HG03565 (cell line): ENCODE measurements at regions not wholly inside any gene's neighbourhood (a gene's known extent, or its start where the extent isn't known, plus 50 kb on each side); places are given as distances from the start of the nearest gene placed in this dataset.

Source experiments
- ATAC-seq: cut with Tn5 transposase; IDR thresholded peaks from one replicate; pipeline ENCODE4 v1.9.1; 2021; ENCODE audit warnings: mild to moderate bottlenecking, moderate library complexity; ENCODE audit not compliant: unreplicated experiment

DNA sequence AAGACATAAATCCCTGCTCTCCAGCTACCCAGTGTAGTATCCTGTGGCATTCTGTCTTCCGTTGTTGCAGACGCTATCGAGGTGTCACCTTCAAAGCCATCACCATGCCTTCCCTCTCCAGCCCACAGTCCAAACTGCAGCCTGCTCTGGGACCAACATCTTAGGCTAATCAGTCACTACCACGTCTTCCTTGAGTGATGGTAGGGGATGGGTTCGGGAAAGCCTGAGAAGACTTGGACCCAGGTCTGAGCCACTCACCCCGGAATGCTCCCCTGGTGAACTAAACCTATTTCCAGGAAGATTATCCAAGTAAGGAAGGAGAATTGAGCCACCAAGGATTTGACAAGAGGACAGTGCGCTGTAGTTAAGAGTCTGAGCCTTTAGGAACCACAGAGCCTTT, 52.9 kb upstream of the IRX1 start:
- no peak for ATAC-seq

DNA sequence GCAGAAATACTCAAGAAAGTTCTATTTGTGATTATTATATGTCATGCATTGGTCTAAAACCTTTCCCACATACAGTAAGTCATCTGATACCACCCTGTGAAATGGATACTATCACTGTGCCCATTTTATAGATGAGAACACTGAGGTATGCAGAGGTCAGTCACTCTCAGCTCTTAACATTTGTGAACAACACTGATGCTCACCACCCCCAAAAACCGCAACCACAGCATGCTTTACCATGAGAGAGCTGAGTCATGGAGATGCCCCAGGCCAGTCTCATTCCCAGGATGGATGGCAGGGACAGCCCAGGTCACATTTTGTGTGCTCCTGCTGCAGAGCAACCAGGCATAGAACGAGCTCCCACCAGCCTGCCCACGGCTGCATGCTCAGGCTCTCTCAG, 53.5 kb upstream of the IRX1 start:
- ATAC-seq, result no peak

DNA sequence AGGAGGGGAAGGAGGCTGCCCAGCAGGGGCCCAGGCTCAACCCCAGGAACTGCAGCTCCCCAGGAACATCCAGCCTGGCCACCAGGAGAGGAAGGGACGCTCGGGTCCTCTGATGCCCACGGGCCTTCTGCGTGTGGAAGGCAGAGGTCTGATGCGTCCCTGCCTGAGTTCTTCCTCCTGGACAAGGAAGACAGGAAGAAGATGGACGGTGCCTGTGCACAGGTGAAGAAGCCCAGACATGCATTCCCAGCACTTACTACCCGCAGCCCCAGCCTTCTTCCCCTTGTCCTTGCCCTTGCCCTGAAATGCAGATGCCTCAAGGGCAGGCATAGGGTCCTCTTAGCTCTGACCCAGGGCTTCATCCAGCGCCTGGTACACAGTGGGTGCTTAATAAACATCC, 56.7 kb upstream of the IRX1 start:
- no peak for ATAC-seq

DNA sequence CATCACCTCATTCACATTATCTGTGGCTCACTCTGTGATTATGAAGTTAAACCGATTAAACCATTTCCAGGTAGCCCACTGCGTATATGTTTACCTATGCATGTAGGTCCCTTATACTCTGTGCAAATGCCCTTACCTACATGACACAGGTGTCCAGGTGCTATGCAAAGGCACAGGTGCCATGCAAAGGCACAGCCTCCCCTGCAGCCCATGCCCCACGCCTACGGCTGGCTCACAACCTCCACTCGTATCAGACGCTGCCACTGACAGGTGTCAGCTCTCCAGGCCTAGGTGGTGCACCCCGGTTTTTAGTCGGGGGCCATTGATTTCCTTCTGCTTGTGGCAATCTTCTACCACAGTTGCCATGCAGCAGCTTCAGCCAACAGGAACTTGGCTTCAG, 57.7 kb upstream of the IRX1 start:
- no peak for ATAC-seq

DNA sequence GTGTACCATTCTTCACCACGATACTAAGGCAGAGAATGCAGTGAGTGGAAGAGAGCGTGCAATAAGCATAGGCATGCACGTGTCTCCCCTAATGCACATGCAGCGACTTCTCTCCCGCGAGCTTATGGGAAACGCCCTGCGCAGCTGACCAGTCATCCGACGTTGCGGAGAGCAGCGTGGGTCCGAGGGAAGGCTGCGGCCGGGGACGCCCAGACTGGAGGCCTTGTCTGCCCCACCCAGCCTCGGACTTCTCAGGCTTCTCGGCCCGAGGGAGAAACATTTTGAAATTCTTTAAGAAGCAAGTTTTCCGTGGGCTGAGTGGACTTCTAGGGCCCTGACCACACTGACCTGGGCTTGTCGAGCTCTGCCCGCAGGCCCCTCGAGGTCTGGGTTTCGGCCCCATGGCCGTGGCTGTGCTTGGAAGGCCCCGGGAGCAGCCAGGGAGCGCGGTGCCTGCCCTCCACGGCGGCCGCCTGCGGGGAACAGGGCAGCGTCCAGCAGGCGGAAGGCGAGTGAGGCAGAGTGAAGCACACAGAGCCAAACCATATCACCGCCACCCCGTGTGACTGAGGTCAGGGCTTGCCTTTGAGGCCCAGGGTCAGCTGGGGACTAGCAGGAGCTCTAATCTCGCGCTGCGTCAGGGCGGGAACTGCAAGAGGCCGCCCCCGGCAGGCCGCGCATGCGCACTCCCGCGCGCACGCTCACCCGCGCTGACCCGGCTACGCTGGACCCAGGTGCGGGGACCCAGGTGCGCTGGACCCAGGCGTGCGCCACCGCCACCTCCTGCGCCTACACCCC, 60.0 kb upstream of the IRX1 start:
- ATAC-seq, result no peak

DNA sequence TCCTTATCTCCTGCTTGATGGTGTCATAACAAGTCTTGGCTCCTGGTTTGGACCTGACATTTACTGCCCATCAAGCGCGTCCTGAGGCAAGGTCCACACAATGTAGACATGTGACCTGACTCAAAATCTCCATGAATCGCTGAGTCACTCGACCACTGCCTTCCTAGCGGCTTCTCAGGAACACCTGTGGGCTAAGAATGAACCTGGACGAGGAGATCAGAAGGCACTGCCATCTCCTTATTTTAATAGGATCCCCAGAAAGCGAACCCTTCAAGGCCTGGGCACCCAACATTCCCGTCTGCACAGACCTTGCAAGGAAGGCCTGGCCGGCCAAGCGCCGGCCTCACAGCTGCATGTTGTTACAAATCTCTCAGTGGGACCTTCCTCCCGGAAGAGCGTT, 60.6 kb upstream of the IRX1 start:
- ATAC-seq, result no peak

DNA sequence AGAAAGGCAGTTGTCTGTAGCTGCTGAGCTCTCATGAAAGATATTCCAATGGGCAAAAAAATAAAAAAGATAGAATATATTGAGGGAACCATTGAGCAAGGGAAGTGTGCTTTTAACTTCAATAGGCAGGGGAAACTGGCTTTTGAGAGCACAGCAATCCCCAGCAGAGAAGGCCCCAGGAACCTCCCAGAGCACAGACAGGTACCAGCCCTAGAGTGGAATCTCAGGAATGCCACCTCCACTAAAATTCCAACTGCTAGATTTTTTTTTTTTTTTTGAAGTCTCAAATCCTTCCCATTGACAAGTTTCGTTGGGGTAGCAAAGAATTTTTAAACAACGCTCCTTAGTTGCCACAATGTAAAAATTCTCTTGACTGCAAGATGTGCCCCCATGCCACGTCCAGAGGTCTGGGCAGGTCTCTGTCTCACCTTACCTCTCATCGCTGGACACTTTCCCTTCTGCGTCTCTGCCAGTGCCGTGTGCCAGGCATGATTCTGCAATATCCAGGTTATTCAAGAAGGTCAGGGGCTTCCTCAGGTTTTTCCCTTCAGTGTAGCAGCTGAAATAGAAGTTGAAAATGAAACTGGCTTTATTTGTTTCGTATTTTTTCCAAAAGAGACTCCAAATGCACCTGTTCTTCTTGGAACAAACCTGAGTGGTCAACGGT, 64.2 kb upstream of the IRX1 start:
- no peak for ATAC-seq

DNA sequence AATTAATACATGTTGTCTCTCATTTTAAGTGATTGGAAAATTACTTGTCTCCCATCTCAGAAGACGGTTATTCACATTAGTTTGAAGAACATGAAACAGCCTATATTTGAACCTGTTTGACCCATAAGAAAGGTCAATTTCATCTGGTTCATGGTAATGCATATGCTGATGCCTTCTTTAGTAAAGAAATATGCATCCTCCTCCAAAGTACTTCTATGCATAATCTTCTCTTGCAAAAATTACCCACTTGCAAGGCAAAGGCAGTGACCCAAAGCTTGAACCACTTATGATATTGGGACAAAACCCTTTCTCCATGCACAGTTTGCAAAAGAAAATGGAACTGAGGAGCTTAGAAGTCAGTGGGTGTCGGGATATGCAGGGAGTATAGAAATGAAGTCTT, 65.4 kb upstream of the IRX1 start:
- ATAC-seq, result no peak

DNA sequence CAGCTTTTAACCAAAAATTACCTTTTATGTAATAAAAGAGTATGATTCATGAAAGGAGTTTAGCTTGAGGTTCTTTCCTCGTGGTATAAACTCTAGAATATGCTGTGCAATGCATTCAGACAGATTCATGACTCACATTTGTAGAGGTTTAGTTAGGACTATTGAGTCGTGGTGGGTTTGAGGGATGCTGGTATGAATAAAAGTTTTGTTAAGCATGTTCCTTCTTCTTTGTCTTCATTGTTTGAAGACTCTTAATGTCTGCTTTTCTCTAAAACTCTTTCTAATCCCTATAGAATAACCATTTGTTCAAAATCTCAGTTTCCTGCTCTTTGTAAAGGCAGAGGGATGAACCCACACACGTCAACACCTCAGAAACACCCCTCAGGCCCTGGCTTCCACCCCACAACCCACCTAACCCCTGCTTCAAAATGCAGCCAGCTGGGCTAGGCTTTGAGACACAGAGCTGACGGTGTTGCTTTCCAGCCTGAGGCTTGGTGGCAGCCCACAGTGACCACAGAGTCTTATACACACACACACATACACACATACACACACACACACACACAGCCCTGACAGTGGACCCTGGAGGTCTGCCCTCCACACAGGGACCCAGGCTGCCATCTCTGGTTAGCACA, 69.0 kb upstream of the IRX1 start:
- ATAC-seq, result no peak

DNA sequence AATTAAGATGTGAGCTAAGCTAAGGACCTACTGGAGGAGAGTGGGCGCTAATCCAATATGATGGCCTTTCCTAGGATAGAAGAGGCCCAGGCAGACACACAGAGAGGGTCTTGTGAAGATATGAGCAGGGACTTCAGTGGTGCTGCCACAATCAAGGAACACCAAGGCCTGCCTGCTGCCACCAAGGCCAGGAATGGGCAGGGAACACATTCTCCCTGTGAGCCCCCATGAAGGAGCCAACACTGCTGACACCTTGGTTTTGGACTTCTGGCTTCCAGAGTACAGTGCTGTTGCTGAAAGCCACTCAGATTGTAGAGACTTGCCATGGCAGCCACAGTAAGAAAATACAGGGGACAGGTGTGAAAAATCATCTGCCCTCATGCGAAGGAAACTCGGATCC, 73.1 kb upstream of the IRX1 start:
- ATAC-seq, result no peak

DNA sequence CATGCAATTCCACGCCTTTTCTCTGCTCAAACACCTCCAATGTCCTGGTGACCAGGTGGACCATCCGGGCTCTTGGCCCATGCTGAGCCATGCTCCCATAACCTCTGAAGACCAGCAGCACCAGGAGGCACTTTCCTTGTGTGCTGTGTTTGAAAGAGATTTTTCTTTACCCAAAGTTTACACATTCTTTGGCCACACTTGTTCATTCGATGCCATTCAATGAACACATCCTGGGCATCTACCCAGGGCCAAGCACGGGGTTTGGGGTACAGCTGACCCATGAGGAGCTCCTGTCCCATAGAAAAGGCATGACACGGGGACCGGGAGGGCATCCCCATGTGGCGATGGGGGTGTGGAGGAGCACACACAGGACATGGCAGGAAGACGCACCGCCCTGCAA, 77.1 kb upstream of the IRX1 start:
- no peak for ATAC-seq

DNA sequence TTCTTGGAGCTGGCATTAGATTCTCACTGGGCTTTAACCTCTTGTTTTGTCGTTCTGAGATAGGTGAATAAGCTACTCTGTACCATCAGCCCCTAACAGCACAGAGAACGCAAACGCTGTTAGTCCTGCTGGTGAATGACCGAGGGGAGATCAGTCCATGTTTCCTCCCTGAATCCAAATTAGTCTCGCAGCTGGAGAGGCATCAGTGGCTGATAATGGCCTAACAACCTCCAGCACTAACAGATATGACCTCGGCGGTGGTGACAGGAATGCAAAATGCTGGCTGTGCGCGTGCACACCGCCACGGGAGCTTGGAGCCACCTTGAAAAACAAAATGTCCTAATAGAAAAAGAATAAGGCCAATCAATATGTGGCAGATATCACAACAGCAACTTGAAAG, 77.6 kb upstream of the IRX1 start:
- no peak for ATAC-seq

DNA sequence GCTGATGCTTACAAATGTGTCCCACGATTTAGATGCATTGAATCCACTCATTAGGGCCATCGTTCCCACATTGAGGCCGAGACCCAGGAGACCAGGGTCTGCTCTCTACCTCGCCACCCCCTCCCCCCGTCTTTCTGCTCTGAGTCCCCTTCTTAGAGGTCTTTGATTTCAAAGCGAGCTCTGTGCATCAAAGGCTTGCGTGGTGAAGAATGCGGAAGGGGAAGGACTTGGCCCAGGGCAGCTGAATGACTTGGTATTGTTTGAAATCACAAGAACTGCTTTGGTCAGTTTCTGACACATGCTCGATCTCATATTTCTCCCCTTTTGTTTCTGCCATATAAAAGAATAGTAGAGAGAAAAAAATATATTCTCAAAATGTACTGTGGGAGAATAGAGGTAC, 78.3 kb upstream of the IRX1 start:
- no peak for ATAC-seq

DNA sequence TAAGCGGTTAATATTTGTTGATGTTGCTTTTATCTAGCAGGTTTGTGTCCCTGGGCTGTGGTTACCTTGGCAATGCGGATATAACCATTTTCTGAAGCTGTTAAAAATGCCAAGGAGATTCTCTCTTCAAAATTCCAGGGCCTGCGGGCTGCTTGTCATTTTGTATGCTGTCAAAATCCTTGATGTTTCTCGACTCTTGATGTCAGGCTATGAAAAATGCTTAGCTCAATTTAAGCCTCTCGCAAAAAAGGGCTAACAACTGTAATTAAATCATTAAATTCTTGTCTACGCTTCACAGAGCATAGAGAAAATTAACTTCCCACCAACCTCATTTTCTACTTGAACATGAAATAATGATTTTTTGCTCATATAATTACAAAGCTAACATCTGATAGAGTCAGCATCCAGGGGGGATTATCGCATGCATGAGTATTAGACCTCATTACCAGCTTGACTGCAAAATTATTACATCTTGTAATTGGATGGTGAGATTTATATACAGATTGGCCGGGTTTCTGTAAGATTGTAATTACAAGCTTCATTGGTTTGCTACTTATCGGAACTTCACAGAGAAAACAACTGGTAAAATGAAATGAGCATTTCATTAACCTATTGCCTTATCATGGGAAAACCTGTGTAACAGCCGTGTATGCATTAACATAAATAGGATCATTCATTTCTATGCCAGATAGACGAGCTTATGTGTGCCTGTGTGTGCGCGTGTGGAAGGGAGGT, 83.1 kb upstream of the IRX1 start:
- no peak for ATAC-seq

DNA sequence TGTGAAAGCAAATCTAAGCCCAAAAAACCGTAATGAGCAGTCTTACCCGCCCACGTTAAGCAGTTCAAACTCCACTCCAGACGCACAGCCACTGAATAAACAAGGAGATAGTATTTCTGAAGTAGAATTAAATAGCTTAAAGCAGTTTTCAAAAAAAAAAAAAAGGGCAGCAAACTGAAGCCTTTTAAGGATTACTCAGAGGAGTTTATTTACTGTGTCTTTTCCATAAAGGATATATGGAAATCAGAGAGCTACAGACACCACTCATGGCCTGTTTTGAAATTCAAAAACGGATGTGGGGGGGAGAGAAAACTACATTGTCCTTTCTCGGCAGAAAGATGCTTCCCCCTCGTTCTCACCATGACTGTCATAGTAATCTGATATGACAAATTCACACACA, 83.7 kb upstream of the IRX1 start:
- ATAC-seq, result no peak

DNA sequence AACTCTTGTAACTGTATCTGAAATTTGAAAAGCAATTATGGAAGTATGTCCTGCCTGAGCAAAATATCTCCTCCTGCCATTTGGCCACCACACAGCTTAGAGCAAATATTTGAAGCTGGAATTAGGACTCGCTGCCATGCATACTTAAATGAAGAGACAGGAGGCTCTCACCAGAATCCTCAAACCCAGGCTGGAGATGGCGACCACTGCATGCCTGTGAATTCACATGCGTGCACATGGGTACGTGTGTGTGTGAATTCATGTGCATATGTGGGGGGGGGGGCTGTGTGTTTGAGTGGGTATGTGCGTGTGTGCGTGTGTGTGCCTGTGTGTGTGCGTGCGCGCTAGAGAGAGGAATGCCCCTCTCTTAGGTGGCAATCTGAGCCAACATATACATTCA, 84.1 kb upstream of the IRX1 start:
- no peak for ATAC-seq

DNA sequence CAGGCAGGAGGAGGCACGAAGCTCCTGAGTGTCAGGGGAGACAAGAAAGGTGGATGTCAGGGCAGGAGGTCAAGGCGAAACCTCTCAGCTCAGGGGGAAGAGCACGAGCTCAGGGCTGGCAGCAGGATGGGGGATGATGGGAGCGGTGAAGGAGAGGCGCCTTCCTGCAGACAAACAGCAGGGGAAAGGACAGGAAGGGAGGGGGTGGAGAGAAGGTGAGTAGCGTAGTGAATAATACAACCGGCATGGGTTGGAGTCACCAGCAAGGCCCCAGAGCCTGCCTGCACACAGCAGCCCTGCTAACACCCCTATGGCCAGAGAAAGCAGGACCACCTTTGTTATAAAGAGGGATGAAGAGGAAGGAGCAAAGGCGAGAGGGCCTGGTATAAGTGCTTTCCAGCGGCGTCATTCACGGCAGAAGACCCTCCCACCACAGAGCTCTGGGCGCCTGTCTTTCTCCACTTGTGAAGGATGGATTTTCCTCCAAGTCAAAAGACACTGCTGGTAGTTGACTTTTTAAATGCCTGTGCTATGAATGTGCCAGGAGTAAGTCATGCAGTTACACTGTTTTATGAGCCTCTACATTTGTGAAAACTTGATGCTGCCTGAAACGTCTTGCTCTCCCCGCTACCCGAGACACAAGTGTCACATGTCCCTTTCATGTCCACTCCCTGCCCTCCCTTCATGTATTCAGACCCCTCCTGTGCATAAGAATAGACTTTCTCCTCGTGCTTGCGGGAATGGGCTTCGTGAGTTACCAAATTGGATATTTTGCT, 84.8 kb upstream of the IRX1 start:
- no peak for ATAC-seq

DNA sequence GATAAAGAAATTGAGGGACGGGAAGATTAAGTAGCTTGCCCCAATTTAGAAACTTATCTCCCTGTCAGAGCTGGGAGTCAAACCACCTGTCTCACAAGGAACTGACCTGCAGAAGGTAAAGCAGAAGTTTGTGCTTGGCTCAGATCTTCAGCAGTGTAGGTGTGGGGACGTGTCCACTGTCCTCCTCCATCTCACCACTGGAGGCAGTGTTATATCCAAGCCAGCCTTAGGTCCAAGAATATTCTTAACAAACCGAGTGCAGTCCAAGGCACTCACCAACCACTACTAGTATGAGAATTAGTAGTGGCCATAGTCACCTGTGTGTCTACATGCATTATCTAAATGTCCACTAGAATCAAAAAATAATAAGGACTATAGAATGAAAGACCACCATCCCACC, 86.3 kb upstream of the IRX1 start:
- ATAC-seq, result no peak

DNA sequence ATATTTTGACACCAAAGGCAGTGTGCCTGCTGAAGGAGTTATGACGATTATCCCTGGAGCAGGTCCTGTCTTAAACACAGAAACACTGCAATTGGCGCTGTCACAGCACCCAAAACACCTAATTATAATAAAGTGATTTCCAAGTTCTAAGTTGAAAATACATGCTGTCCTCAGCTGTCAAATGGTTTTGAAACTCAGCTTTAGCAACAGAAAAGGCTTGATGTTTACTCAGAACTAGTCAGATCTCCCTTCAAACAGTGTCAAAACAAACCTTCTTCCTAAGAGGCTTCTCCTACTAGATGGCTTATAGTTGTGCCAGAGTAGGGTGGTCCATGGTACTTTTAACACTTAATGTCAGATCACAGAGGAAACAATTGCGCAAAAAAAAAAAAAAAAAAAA, 87.2 kb upstream of the IRX1 start:
- ATAC-seq, result no peak

DNA sequence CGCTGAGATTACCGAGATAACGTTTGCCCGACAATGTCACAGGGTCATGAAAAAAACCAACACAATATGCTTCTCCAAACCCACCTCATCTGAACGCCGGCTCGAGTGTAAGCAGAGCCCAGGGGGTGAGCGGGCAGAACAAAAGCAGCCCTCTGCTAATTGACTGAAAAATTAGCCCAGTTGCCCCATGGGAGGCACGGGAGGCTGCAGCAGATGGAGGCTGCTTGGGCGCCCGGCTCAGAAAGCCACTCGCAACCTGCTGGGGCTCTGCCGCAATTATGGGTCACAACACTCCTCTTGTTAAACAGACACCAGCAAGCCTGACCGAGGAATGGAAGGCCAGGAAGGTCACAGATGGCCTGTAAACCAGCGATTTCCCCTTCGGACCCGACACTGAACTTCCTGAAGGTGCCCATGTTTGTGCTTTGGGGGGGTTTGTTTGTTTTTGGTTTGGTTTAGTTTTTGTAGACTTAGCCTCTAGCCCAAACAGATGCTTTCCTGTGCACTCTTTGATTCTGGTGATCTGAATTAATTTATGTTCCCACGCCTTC, 104.6 kb upstream of the IRX1 start:
- ATAC-seq, result no peak
